ENCODE measurements at regions not wholly inside any gene's neighbourhood (a gene's known extent, or its start where the extent isn't known, plus 50 kb on each side); places are given as distances from the start of the nearest gene placed in this dataset.

DNA sequence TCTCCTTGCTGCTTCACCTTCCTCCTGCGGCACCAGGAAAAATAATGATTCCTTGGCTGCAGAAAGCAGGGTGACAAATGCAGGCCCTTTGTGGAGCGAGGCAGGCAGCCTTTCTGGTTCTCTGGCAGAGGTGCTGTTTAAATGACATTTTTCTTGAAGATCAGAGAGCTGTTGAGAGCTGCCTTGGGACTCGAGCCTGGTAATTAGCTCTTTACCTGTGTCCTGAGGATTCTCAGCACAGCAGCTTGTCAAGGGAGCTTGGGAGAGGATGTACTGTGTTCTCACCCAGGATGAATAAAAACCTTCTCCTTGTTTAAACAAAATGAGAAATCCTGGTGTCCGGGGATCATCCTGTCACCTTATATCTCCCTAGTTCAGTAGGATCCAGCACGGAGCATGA, 204.0 kb downstream of the AACS start (continued):
- TF ChIP-seq, protein P1, sequence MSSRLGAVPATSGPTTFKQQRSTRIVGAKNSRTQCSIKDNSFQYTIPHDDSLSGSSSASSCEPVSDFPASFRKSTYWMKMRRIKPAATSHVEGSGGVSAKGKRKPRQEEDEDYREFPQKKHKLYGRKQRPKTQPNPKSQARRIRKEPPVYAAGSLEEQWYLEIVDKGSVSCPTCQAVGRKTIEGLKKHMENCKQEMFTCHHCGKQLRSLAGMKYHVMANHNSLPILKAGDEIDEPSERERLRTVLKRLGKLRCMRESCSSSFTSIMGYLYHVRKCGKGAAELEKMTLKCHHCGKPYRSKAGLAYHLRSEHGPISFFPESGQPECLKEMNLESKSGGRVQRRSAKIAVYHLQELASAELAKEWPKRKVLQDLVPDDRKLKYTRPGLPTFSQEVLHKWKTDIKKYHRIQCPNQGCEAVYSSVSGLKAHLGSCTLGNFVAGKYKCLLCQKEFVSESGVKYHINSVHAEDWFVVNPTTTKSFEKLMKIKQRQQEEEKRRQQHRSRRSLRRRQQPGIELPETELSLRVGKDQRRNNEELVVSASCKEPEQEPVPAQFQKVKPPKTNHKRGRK (CRISPR knock-in tag; IDR thresholded peaks at IDR 0.05; ENCODE audit: borderline replicate concordance) = no peak
- TF ChIP-seq SMAD3 (CRISPR knock-in tag; IDR thresholded peaks at IDR 0.05; ENCODE audit: borderline replicate concordance) = no peak
- TF ChIP-seq, protein P2, sequence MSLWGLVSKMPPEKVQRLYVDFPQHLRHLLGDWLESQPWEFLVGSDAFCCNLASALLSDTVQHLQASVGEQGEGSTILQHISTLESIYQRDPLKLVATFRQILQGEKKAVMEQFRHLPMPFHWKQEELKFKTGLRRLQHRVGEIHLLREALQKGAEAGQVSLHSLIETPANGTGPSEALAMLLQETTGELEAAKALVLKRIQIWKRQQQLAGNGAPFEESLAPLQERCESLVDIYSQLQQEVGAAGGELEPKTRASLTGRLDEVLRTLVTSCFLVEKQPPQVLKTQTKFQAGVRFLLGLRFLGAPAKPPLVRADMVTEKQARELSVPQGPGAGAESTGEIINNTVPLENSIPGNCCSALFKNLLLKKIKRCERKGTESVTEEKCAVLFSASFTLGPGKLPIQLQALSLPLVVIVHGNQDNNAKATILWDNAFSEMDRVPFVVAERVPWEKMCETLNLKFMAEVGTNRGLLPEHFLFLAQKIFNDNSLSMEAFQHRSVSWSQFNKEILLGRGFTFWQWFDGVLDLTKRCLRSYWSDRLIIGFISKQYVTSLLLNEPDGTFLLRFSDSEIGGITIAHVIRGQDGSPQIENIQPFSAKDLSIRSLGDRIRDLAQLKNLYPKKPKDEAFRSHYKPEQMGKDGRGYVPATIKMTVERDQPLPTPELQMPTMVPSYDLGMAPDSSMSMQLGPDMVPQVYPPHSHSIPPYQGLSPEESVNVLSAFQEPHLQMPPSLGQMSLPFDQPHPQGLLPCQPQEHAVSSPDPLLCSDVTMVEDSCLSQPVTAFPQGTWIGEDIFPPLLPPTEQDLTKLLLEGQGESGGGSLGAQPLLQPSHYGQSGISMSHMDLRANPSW (CRISPR knock-in tag; conservative IDR thresholded peaks at IDR 0.05; ENCODE audit: low read depth) = no peak
- TF ChIP-seq, protein P3, sequence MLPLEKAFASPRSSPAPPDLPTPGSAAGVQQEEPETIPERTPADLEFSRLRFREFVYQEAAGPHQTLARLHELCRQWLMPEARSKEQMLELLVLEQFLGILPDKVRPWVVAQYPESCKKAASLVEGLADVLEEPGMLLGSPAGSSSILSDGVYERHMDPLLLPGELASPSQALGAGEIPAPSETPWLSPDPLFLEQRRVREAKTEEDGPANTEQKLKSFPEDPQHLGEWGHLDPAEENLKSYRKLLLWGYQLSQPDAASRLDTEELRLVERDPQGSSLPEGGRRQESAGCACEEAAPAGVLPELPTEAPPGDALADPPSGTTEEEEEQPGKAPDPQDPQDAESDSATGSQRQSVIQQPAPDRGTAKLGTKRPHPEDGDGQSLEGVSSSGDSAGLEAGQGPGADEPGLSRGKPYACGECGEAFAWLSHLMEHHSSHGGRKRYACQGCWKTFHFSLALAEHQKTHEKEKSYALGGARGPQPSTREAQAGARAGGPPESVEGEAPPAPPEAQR (CRISPR knock-in tag; IDR thresholded peaks at IDR 0.05) = no peak
- TF ChIP-seq ZNF232 (CRISPR knock-in tag; IDR thresholded peaks at IDR 0.05) = no peak
- TF ChIP-seq, protein P4, sequence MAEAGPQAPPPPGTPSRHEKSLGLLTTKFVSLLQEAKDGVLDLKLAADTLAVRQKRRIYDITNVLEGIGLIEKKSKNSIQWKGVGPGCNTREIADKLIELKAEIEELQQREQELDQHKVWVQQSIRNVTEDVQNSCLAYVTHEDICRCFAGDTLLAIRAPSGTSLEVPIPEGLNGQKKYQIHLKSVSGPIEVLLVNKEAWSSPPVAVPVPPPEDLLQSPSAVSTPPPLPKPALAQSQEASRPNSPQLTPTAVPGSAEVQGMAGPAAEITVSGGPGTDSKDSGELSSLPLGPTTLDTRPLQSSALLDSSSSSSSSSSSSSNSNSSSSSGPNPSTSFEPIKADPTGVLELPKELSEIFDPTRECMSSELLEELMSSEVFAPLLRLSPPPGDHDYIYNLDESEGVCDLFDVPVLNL (CRISPR knock-in tag; IDR thresholded peaks at IDR 0.05; ENCODE audit: borderline replicate concordance, low read depth) = no peak
- TF ChIP-seq, protein P5, sequence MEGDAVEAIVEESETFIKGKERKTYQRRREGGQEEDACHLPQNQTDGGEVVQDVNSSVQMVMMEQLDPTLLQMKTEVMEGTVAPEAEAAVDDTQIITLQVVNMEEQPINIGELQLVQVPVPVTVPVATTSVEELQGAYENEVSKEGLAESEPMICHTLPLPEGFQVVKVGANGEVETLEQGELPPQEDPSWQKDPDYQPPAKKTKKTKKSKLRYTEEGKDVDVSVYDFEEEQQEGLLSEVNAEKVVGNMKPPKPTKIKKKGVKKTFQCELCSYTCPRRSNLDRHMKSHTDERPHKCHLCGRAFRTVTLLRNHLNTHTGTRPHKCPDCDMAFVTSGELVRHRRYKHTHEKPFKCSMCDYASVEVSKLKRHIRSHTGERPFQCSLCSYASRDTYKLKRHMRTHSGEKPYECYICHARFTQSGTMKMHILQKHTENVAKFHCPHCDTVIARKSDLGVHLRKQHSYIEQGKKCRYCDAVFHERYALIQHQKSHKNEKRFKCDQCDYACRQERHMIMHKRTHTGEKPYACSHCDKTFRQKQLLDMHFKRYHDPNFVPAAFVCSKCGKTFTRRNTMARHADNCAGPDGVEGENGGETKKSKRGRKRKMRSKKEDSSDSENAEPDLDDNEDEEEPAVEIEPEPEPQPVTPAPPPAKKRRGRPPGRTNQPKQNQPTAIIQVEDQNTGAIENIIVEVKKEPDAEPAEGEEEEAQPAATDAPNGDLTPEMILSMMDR (IDR thresholded peaks at IDR 0.05) = no peak
- no peak for TF ChIP-seq JAZF1 (CRISPR knock-in tag; IDR thresholded peaks at IDR 0.05)
- no peak for TF ChIP-seq FOXK1 (CRISPR knock-in tag; IDR thresholded peaks at IDR 0.05)

DNA sequence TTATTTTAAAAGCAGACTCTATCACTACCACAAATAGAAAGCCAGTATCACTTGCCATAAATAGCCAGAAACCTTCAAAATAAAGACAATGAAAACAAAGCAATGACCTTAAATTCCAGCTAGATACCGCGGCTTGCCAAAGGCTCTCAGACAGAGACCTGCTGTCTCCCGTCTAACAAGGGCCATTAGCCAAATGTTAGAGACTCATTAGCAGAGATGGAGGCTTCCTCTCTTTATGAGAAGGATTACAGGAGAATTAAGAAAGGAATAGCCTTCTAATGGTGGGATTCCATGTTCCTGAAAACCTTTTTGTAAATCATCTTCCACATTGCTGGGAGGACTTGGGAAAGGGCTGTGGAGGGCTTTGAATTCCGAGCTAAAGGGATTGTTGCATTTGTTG, 206.7 kb downstream of the AACS start:
- DNase-seq (ENCODE audit: low spot score) (no peak), ATAC-seq (no peak)
- POLR2A ChIA-PET = no interaction called here
- Mint-ChIP-seq H3K27ac (no peak overlapping the region), H3K9me3 (no peaks in the 10 kb centered on the region), H3K36me3 (no peaks in the 10 kb centered on the region), H3K4me3 (no peak overlapping the region), H3K27me3 (ENCODE audit: low read depth) (no peaks in the 10 kb centered on the region), H3K4me1 (peaks cover 33% of the 10 kb centered on the region)
- CTCF ChIA-PET = interaction anchor here (0.7 to 1.2 kb wide), 2 partner anchors 35 to 62 kb away, joined by 3 to 6 read pairs; no protein-coding TSS in a partner anchor
- TF ChIP-seq, protein P5 (IDR thresholded peaks at IDR 0.05) = no peak
- TF ChIP-seq, protein P2 (CRISPR knock-in tag; conservative IDR thresholded peaks at IDR 0.05; ENCODE audit: low read depth) = no peak
- TF ChIP-seq NFE2L1 (CRISPR knock-in tag; IDR thresholded peaks at IDR 0.05) = no peak
- TF ChIP-seq OVOL2 (CRISPR knock-in tag; IDR thresholded peaks at IDR 0.05; ENCODE audit: borderline replicate concordance) = no peak
- no peak for TF ChIP-seq TCF7 (CRISPR knock-in tag; IDR thresholded peaks at IDR 0.05; ENCODE audit: low read depth)
- TF ChIP-seq PRRX2 (CRISPR knock-in tag; IDR thresholded peaks at IDR 0.05) = no peak
- TF ChIP-seq ETV6 (CRISPR knock-in tag; IDR thresholded peaks at IDR 0.05) = no peak
- no peak for TF ChIP-seq SMAD4 (CRISPR knock-in tag; IDR thresholded peaks at IDR 0.05)
- TF ChIP-seq, protein P6, sequence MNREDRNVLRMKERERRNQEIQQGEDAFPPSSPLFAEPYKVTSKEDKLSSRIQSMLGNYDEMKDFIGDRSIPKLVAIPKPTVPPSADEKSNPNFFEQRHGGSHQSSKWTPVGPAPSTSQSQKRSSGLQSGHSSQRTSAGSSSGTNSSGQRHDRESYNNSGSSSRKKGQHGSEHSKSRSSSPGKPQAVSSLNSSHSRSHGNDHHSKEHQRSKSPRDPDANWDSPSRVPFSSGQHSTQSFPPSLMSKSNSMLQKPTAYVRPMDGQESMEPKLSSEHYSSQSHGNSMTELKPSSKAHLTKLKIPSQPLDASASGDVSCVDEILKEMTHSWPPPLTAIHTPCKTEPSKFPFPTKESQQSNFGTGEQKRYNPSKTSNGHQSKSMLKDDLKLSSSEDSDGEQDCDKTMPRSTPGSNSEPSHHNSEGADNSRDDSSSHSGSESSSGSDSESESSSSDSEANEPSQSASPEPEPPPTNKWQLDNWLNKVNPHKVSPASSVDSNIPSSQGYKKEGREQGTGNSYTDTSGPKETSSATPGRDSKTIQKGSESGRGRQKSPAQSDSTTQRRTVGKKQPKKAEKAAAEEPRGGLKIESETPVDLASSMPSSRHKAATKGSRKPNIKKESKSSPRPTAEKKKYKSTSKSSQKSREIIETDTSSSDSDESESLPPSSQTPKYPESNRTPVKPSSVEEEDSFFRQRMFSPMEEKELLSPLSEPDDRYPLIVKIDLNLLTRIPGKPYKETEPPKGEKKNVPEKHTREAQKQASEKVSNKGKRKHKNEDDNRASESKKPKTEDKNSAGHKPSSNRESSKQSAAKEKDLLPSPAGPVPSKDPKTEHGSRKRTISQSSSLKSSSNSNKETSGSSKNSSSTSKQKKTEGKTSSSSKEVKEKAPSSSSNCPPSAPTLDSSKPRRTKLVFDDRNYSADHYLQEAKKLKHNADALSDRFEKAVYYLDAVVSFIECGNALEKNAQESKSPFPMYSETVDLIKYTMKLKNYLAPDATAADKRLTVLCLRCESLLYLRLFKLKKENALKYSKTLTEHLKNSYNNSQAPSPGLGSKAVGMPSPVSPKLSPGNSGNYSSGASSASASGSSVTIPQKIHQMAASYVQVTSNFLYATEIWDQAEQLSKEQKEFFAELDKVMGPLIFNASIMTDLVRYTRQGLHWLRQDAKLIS (CRISPR knock-in tag; IDR thresholded peaks at IDR 0.05; ENCODE audit: borderline replicate concordance) = no peak
- TF ChIP-seq, protein P7, sequence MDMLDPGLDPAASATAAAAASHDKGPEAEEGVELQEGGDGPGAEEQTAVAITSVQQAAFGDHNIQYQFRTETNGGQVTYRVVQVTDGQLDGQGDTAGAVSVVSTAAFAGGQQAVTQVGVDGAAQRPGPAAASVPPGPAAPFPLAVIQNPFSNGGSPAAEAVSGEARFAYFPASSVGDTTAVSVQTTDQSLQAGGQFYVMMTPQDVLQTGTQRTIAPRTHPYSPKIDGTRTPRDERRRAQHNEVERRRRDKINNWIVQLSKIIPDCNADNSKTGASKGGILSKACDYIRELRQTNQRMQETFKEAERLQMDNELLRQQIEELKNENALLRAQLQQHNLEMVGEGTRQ (CRISPR knock-in tag; IDR thresholded peaks at IDR 0.05) = no peak
